PC-9 (cell line): ENCODE measurements at regions not wholly inside any gene's neighbourhood (a gene's known extent, or its start where the extent isn't known, plus 50 kb on each side); places are given as distances from the start of the nearest gene placed in this dataset.

ENCODE experiments used
- CTCF ChIP-seq: fragments of 200-600 bp; sonication (generic); conservative IDR thresholded peaks from 2 replicates; pipeline ENCODE4 v1.6.1; 2017; ENCODE audit warnings: mixed run types, antibody characterized with exemption, mild to moderate bottlenecking, moderate library complexity
- EZH2 ChIP-seq: fragments of 200-600 bp; sonication (generic); IDR thresholded peaks from 2 replicates; pipeline ENCODE4 v1.8.0; 2017; ENCODE audit warnings: antibody characterized with exemption, low read depth

GRCh38 chr20:7361321-7361720 lies 578.9 kb downstream of the HAO1 start:
- TF ChIP-seq CTCF (no peak), EZH2 (no peak)
